Chondrocyte (in vitro differentiated cells): ENCODE measurements at regions not wholly inside any gene's neighbourhood (a gene's known extent, or its start where the extent isn't known, plus 50 kb on each side); places are given as distances from the start of the nearest gene placed in this dataset.

Source experiments
- DNase-seq: peaks from one replicate; pipeline ENCODE4 v3.0.0; 2021; ENCODE audit warnings: mixed read lengths, low spot score
- H3K27ac Mint-ChIP-seq: one replicate; pipeline ENCODE4 v1.8.0; 2021; ENCODE audit warnings: mild to moderate bottlenecking, moderate library complexity, mixed read lengths; ENCODE audit not compliant: unreplicated experiment
- H3K27me3 Mint-ChIP-seq: 2 replicates; pipeline ENCODE4 v1.8.0; 2021; ENCODE audit warnings: low read depth, mixed read lengths
- H3K36me3 Mint-ChIP-seq: 2 replicates; pipeline ENCODE4 v1.8.0; 2021; ENCODE audit warnings: low read depth, mixed read lengths
- H3K4me1 Mint-ChIP-seq: 2 replicates; pipeline ENCODE4 v1.8.0; 2021; ENCODE audit warnings: low read depth, mild to moderate bottlenecking, mixed read lengths
- H3K4me3 Mint-ChIP-seq: one replicate; pipeline ENCODE4 v1.8.0; 2021; ENCODE audit warnings: mild to moderate bottlenecking, moderate library complexity, mixed read lengths; ENCODE audit not compliant: unreplicated experiment
- H3K9me3 Mint-ChIP-seq: 2 replicates; pipeline ENCODE4 v1.8.0; 2021; ENCODE audit warnings: low read depth, mixed read lengths
- CTCF ChIP-seq: fragments of 200-600 bp; sonication (generic); IDR thresholded peaks from 2 replicates; pipeline ENCODE4 v1.5.0; 2021; ENCODE audit warnings: antibody characterized with exemption, mild to moderate bottlenecking, moderate library complexity

DNA sequence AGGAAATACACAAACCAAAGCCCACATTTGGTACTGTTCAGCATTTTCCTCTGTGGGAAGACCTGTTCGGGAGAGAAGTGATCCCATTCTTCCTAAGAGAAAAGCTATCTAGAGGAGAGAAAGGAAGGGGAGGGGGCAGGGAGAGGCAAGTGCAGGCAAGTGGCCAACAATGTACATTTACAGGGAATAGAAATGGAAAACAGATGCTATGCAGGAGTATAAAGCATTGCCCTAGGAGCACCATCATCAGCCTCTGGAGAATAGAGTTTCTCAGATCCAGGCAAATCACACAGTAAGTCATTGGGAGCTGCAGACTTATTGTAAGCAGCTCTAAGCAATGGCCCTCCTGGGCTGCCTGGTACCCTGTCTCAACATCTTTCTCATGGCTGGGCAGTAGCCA is 424.4 kb upstream of the AUTS2 start:
- H3K36me3 Mint-ChIP-seq = no peaks in the 10 kb centered on the region
- DNase-seq = no peak
- no peak overlapping the region for H3K4me3 Mint-ChIP-seq
- no peak for TF ChIP-seq CTCF
- H3K4me1 Mint-ChIP-seq = peaks cover 14% of the 10 kb centered on the region
- H3K9me3 Mint-ChIP-seq = no peaks in the 10 kb centered on the region
- no peaks in the 10 kb centered on the region for H3K27me3 Mint-ChIP-seq
- no peak overlapping the region for H3K27ac Mint-ChIP-seq

GRCh38 chr7:69176841-69177240 is 421.4 kb upstream of the AUTS2 start:
- TF ChIP-seq CTCF = no peak
- Mint-ChIP-seq H3K4me1 (peaks cover 10% of the 10 kb centered on the region), H3K36me3 (no peaks in the 10 kb centered on the region), H3K9me3 (no peaks in the 10 kb centered on the region), H3K27me3 (no peaks in the 10 kb centered on the region), H3K4me3 (no peak overlapping the region), H3K27ac (no peak overlapping the region)
- no peak for DNase-seq

DNA sequence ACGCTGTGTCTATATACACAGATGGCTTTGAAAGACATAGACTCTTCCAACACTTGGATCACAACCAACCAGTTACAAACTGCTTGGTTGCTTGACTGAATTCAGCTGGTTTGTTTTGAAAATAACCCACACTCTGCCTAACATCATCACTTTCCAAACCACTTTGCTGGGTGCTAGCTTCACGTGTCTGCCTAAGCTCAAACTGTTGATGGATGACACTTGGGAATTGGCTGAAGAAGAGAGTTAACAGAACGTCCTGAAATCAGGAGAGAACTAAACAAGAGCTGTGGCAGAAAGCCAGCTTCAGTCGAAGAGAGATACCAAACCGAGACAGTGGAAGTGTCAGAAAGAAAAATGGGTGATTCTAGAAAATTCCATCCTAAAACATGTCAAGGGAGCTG is 420.8 kb upstream of the AUTS2 start:
- Mint-ChIP-seq H3K4me3 (no peak overlapping the region), H3K4me1 (peaks cover 10% of the 10 kb centered on the region), H3K27ac (no peak overlapping the region), H3K9me3 (no peaks in the 10 kb centered on the region), H3K27me3 (peaks cover 1% of the 10 kb centered on the region), H3K36me3 (no peaks in the 10 kb centered on the region)
- TF ChIP-seq CTCF = no peak
- no peak for DNase-seq

DNA sequence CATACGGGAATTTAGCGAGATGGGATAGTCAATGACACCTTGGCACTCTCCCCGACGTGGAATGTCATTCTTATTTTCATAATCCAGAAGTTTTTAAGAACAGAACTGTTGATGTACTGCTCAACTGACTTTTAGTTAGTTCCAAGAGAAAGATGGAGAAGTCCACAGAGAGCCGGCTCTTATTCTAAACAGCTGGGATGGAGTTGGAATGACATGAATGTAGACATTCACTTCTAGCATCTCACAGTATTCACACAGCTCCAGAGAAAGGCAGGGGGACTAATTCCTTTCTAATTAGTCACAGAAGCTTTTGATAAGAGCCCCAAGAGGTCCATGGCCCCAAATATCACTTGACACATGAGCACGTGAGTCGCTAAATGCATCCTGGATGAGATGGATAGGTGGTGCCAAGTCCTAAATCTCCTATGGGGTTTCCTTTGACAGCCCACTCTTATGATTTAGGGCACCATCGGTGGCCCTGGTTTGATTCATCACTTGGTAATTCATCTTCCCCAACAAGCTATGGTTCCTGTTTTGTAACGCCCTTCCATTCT is 420.3 kb upstream of the AUTS2 start:
- Mint-ChIP-seq H3K9me3 (no peaks in the 10 kb centered on the region), H3K4me3 (no peak overlapping the region), H3K36me3 (no peaks in the 10 kb centered on the region), H3K27ac (no peak overlapping the region), H3K27me3 (peaks cover 3% of the 10 kb centered on the region), H3K4me1 (peaks cover 10% of the 10 kb centered on the region)
- no peak for TF ChIP-seq CTCF
- DNase-seq = no peak

- no peak for DNase-seq
- H3K27me3 Mint-ChIP-seq = peaks cover 3% of the 10 kb centered on the region
- no peak for TF ChIP-seq CTCF
- H3K9me3 Mint-ChIP-seq = no peaks in the 10 kb centered on the region
- no peak overlapping the region for H3K27ac Mint-ChIP-seq
- no peaks in the 10 kb centered on the region for H3K36me3 Mint-ChIP-seq
- H3K4me3 Mint-ChIP-seq = no peak overlapping the region
- H3K4me1 Mint-ChIP-seq = peaks cover 22% of the 10 kb centered on the region
Observed at GRCh38 chr7:69180662-69181061, 417.6 kb upstream of the AUTS2 start.
